IMR-90 (cell line): ENCODE measurements at regions not wholly inside any gene's neighbourhood (a gene's known extent, or its start where the extent isn't known, plus 50 kb on each side); places are given as distances from the start of the nearest gene placed in this dataset.
A peak's percentile ranks its signal among the peaks of the same experiment; 100 is the strongest.

Source experiments
- BHLHE40 ChIP-seq: fragments of 150-350 bp; IDR thresholded peaks from 2 replicates; pipeline ENCODE4 v1.6.1; 2016; ENCODE audit warnings: mild to moderate bottlenecking, low read depth, low read length
- CEBPB ChIP-seq: IDR thresholded peaks from 2 replicates; pipeline ENCODE4 v1.6.1; 2012; ENCODE audit warnings: low read depth, low read length, improper control_type of control experiment
- FOS ChIP-seq: fragments of 150-350 bp; IDR thresholded peaks from 2 replicates; pipeline ENCODE4 v1.6.1; 2016; ENCODE audit warnings: low read depth, low read length
- MAFK ChIP-seq: IDR thresholded peaks from 2 replicates; pipeline ENCODE4 v1.6.1; 2012; ENCODE audit warnings: low read depth, low read length, improper control_type of control experiment
- MXI1 ChIP-seq: IDR thresholded peaks from 2 replicates; pipeline ENCODE4 v1.6.1; 2012; ENCODE audit warnings: low read depth, mild to moderate bottlenecking, low read length, moderate library complexity, borderline replicate concordance
- NFE2L2 ChIP-seq: fragments of 150-350 bp; IDR thresholded peaks from 2 replicates; pipeline ENCODE4 v1.6.1; 2016; ENCODE audit warnings: low read depth, mild to moderate bottlenecking, low read length
- POLR2A ChIP-seq: IDR thresholded peaks from 2 replicates; pipeline ENCODE4 v1.6.1; 2012; ENCODE audit warnings: mild to moderate bottlenecking, low read depth, low read length
- RAD21 ChIP-seq: IDR thresholded peaks from 2 replicates; pipeline ENCODE4 v1.6.1; 2012; ENCODE audit warnings: low read length, improper control_type of control experiment
- RCOR1 ChIP-seq: IDR thresholded peaks from 2 replicates; pipeline ENCODE4 v1.6.1; 2012; ENCODE audit warnings: mild to moderate bottlenecking, low read length, improper control_type of control experiment; ENCODE audit not compliant: insufficient replicate concordance
- RFX5 ChIP-seq: IDR thresholded peaks from 2 replicates; pipeline ENCODE4 v1.8.0; 2012; ENCODE audit warnings: low read depth, mild to moderate bottlenecking, low read length, moderate library complexity
- SMC3 ChIP-seq: fragments of 150-350 bp; IDR thresholded peaks from 2 replicates; pipeline ENCODE4 v1.6.1; 2016; ENCODE audit warnings: low read depth, mild to moderate bottlenecking, antibody characterized with exemption, low read length, moderate library complexity
- TF ChIP-seq, protein P1 (sequence below): conservative IDR thresholded peaks from 2 replicates; pipeline ENCODE4 v1.5.1; 2012; ENCODE audit warnings: mild to moderate bottlenecking, low read depth, low read length, improper control_type of control experiment
- TF ChIP-seq, protein P2 (sequence below): fragments of 150-350 bp; IDR thresholded peaks from 2 replicates; pipeline ENCODE4 v1.6.1; 2017; ENCODE audit warnings: mild to moderate bottlenecking, antibody characterized with exemption, low read length, low read depth

GRCh38 chr4:24236532-24236931 is 346.7 kb upstream of the PPARGC1A start:
- TF ChIP-seq, protein P1, sequence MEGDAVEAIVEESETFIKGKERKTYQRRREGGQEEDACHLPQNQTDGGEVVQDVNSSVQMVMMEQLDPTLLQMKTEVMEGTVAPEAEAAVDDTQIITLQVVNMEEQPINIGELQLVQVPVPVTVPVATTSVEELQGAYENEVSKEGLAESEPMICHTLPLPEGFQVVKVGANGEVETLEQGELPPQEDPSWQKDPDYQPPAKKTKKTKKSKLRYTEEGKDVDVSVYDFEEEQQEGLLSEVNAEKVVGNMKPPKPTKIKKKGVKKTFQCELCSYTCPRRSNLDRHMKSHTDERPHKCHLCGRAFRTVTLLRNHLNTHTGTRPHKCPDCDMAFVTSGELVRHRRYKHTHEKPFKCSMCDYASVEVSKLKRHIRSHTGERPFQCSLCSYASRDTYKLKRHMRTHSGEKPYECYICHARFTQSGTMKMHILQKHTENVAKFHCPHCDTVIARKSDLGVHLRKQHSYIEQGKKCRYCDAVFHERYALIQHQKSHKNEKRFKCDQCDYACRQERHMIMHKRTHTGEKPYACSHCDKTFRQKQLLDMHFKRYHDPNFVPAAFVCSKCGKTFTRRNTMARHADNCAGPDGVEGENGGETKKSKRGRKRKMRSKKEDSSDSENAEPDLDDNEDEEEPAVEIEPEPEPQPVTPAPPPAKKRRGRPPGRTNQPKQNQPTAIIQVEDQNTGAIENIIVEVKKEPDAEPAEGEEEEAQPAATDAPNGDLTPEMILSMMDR: no peak
- TF ChIP-seq BHLHE40 (no peak), POLR2A (no peak), SMC3 (no peak), RCOR1 (no peak), MXI1 (no peak), NFE2L2 (no peak), CEBPB (no peak), RAD21 (no peak), MAFK (no peak), FOS (peak; percentile 53; the same call in 1 of the 2 replicates), RFX5 (no peak)
- TF ChIP-seq, protein P2, sequence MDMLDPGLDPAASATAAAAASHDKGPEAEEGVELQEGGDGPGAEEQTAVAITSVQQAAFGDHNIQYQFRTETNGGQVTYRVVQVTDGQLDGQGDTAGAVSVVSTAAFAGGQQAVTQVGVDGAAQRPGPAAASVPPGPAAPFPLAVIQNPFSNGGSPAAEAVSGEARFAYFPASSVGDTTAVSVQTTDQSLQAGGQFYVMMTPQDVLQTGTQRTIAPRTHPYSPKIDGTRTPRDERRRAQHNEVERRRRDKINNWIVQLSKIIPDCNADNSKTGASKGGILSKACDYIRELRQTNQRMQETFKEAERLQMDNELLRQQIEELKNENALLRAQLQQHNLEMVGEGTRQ: no peak
